ENCODE measurements at regions not wholly inside any gene's neighbourhood (a gene's known extent, or its start where the extent isn't known, plus 50 kb on each side); places are given as distances from the start of the nearest gene placed in this dataset.

- no peaks in the 10 kb centered on the region for H4K20me1 ChIP-seq (ENCODE audit: insufficient read depth)
- DNase-seq (ENCODE audit: low read depth, low spot score): no peak
- ChIA-PET CTCF (no interaction called here), POLR2A (no interaction called here), RAD21 (ENCODE audit: low non-redundant PET in 1 of 2, low total read pairs in 2 of 2, uncharacterized antibody in 2 of 2, unreplicated experiment in 2 of 2) (no interaction called here)
- no peaks in the 10 kb centered on the region for H3K9me3 ChIP-seq (ENCODE audit: control insufficient read depth in 1 of 2, insufficient read depth in 1 of 2, low read depth in 1 of 2, low read length in 2 of 2)
- H3K36me3 ChIP-seq (ENCODE audit: control insufficient read depth in 1 of 2, insufficient read depth in 2 of 2, low read length in 2 of 2): no peaks in the 10 kb centered on the region
- H3K4me2 ChIP-seq (ENCODE audit: low read length): no peak overlapping the region
- ATAC-seq: no peak
- H3K79me2 ChIP-seq (ENCODE audit: insufficient read depth, low read length): no peaks in the 10 kb centered on the region
- H3K4me1 ChIP-seq (ENCODE audit: control insufficient read depth in 1 of 2, insufficient read depth in 2 of 2, low read length in 2 of 2): no peaks in the 10 kb centered on the region
- H2AFZ ChIP-seq (ENCODE audit: low read depth, low read length, poor library complexity, severe bottlenecking): no peak overlapping the region
- no peak for TF ChIP-seq EZH2 (IDR thresholded peaks at IDR 0.05)
- no peak for TF ChIP-seq REST (IDR thresholded peaks at IDR 0.05; ENCODE audit: low read depth)
- TF ChIP-seq POLR2AphosphoS5 (IDR thresholded peaks at IDR 0.05; ENCODE audit: low read depth, low read length): no peak
- TF ChIP-seq JUND (IDR thresholded peaks at IDR 0.05): no peak
- TF ChIP-seq EGR1 (IDR thresholded peaks at IDR 0.05; ENCODE audit: low read depth): no peak
- no peak for TF ChIP-seq ZFX (IDR thresholded peaks at IDR 0.05)
- TF ChIP-seq CBX3 (IDR thresholded peaks at IDR 0.05; ENCODE audit: low read depth): no peak
- no peak for TF ChIP-seq TCF7L2 (IDR thresholded peaks at IDR 0.05; ENCODE audit: borderline replicate concordance, extremely low read depth, insufficient read depth, insufficient read length)
- TF ChIP-seq MAX (IDR thresholded peaks at IDR 0.05): no peak
- no peak for TF ChIP-seq RAD21 (IDR thresholded peaks at IDR 0.05; ENCODE audit: low read depth)
- TF ChIP-seq SIN3A (IDR thresholded peaks at IDR 0.05; ENCODE audit: low read depth): no peak
- TF ChIP-seq CTCF (IDR thresholded peaks at IDR 0.05 in 2 of 3, conservative IDR thresholded peaks at IDR 0.05 in 1 of 3; ENCODE audit: borderline replicate concordance in 1 of 3, insufficient read depth in 1 of 3, low read depth in 2 of 3, low read length in 2 of 3): no peak
- TF ChIP-seq EZH2phosphoT487 (IDR thresholded peaks at IDR 0.05; ENCODE audit: borderline replicate concordance): no peak
- TF ChIP-seq ATF3 (IDR thresholded peaks at IDR 0.05): no peak
- no peak overlapping the region for H3K27ac ChIP-seq (ENCODE audit: low read depth, low read length)
- H3K9ac ChIP-seq (ENCODE audit: low read length): no peak overlapping the region
- H3K4me3 ChIP-seq (replicated peaks in 1 of 2; ENCODE audit: low read depth in 1 of 2, low read length in 2 of 2): no peak overlapping the region
- intact Hi-C loops (cut with micrococcal nuclease): no loop called here
- BruUV-seq (replicated peaks): no TSS peak
- H3K27me3 ChIP-seq (ENCODE audit: insufficient read depth, low read length): no peaks in the 10 kb centered on the region
- 0 out of 2 replicates have a peak, but pooled peaks cover 2% of the 10 kb centered on the region for H3K9me2 ChIP-seq (ENCODE audit: insufficient read depth)
Observed at GRCh38 chr3:163218336-163218735, 1721.7 kb downstream of the OTOL1 start.

Measured in HCT116 (cell line).